Panc1 (cell line): ENCODE measurements at regions not wholly inside any gene's neighbourhood (a gene's known extent, or its start where the extent isn't known, plus 50 kb on each side); places are given as distances from the start of the nearest gene placed in this dataset.

Source experiments
- TCF7L2 ChIP-seq: IDR thresholded peaks from 2 replicates; pipeline ENCODE4 v1.6.1; 2011; ENCODE audit warnings: mild to moderate bottlenecking, low read depth, low read length, inconsistent platforms
- TF ChIP-seq, protein P1 (sequence below): fragments of 450-650 bp; IDR thresholded peaks from 2 replicates; pipeline ENCODE4 v1.5.1; 2017; ENCODE audit warnings: mild to moderate bottlenecking
- TF ChIP-seq, protein P2 (sequence below), 2 experiments: IDR thresholded peaks; 2 replicates each; pipeline ENCODE4 v1.6.1; 2011 to 2012; ENCODE audit warnings: low read depth in 2 of 2, control low read depth in 1 of 2, low read length in 1 of 2, mild to moderate bottlenecking in 1 of 2, moderate library complexity in 1 of 2; ENCODE audit not compliant: insufficient read depth in 1 of 2

GRCh38 chr4:164514765-164515164 is 239.2 kb upstream of the SMIM31 start:
- TF ChIP-seq, protein P1, sequence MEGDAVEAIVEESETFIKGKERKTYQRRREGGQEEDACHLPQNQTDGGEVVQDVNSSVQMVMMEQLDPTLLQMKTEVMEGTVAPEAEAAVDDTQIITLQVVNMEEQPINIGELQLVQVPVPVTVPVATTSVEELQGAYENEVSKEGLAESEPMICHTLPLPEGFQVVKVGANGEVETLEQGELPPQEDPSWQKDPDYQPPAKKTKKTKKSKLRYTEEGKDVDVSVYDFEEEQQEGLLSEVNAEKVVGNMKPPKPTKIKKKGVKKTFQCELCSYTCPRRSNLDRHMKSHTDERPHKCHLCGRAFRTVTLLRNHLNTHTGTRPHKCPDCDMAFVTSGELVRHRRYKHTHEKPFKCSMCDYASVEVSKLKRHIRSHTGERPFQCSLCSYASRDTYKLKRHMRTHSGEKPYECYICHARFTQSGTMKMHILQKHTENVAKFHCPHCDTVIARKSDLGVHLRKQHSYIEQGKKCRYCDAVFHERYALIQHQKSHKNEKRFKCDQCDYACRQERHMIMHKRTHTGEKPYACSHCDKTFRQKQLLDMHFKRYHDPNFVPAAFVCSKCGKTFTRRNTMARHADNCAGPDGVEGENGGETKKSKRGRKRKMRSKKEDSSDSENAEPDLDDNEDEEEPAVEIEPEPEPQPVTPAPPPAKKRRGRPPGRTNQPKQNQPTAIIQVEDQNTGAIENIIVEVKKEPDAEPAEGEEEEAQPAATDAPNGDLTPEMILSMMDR = no peak
- no peak for TF ChIP-seq TCF7L2
- TF ChIP-seq, protein P2, sequence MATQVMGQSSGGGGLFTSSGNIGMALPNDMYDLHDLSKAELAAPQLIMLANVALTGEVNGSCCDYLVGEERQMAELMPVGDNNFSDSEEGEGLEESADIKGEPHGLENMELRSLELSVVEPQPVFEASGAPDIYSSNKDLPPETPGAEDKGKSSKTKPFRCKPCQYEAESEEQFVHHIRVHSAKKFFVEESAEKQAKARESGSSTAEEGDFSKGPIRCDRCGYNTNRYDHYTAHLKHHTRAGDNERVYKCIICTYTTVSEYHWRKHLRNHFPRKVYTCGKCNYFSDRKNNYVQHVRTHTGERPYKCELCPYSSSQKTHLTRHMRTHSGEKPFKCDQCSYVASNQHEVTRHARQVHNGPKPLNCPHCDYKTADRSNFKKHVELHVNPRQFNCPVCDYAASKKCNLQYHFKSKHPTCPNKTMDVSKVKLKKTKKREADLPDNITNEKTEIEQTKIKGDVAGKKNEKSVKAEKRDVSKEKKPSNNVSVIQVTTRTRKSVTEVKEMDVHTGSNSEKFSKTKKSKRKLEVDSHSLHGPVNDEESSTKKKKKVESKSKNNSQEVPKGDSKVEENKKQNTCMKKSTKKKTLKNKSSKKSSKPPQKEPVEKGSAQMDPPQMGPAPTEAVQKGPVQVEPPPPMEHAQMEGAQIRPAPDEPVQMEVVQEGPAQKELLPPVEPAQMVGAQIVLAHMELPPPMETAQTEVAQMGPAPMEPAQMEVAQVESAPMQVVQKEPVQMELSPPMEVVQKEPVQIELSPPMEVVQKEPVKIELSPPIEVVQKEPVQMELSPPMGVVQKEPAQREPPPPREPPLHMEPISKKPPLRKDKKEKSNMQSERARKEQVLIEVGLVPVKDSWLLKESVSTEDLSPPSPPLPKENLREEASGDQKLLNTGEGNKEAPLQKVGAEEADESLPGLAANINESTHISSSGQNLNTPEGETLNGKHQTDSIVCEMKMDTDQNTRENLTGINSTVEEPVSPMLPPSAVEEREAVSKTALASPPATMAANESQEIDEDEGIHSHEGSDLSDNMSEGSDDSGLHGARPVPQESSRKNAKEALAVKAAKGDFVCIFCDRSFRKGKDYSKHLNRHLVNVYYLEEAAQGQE (IDR thresholded peaks at IDR 0.05; ENCODE audit: insufficient read depth in 1 of 2, low read depth in 2 of 2, low read length in 1 of 2) = no peak
